Neuronal stem cell (in vitro differentiated cells): ENCODE measurements at regions not wholly inside any gene's neighbourhood (a gene's known extent, or its start where the extent isn't known, plus 50 kb on each side); places are given as distances from the start of the nearest gene placed in this dataset.

ENCODE experiments used
- DNase-seq: peaks from one replicate; pipeline ENCODE4 v3.0.0-alpha.2; 2013; ENCODE audit warnings: low spot score
- H2AFZ ChIP-seq: one replicate; pipeline ENCODE4 v1.6.1; 2013; ENCODE audit warnings: mild to moderate bottlenecking, low read length, inconsistent platforms
- H2AK5ac ChIP-seq: 2 replicates; pipeline ENCODE4 v1.6.1; 2013; ENCODE audit warnings: low read depth, mild to moderate bottlenecking, inconsistent platforms, low read length, moderate library complexity, mixed read lengths
- H2BK120ac ChIP-seq: 2 replicates; pipeline ENCODE4 v1.6.1; 2013; ENCODE audit warnings: low read depth, mild to moderate bottlenecking, inconsistent platforms, low read length, moderate library complexity, mixed read lengths
- H2BK12ac ChIP-seq: one replicate; pipeline ENCODE4 v1.6.1; 2013; ENCODE audit warnings: low read length, inconsistent platforms
- H2BK15ac ChIP-seq: 2 replicates; pipeline ENCODE4 v1.6.1; 2013; ENCODE audit warnings: mild to moderate bottlenecking, low read length, inconsistent platforms, mixed read lengths
- H2BK5ac ChIP-seq: one replicate; pipeline ENCODE4 v1.6.1; 2013; ENCODE audit warnings: inconsistent platforms, mild to moderate bottlenecking, low read length, moderate library complexity
- H3K14ac ChIP-seq: one replicate; pipeline ENCODE4 v1.6.1; 2013; ENCODE audit warnings: low read length, inconsistent platforms
- H3K18ac ChIP-seq: 2 replicates; pipeline ENCODE4 v1.6.1; 2013; ENCODE audit warnings: low read length, inconsistent platforms
- H3K23ac ChIP-seq: 2 replicates; pipeline ENCODE4 v1.6.1; 2013; ENCODE audit warnings: low read depth, mild to moderate bottlenecking, mixed read lengths, low read length, inconsistent platforms; ENCODE audit not compliant: poor library complexity
- H3K27ac ChIP-seq: replicated peaks from 3 replicates; pipeline ENCODE4 v1.5.1; 2013; ENCODE audit warnings: low read length, inconsistent platforms
- H3K27me3 ChIP-seq, 3 experiments: 2 replicates each; pipeline ENCODE4 v1.6.1; 2013; ENCODE audit warnings: low read length in 3 of 3, mild to moderate bottlenecking in 2 of 3, inconsistent platforms in 1 of 3, low read depth in 1 of 3, mixed read lengths in 1 of 3, moderate library complexity in 1 of 3; ENCODE audit not compliant: control insufficient read depth in 3 of 3, insufficient read depth in 3 of 3
- H3K36me3 ChIP-seq, 2 donors: replicated peaks in 1 of 2; 2 replicates each; pipeline ENCODE4 v1.6.1; 2013; ENCODE audit warnings: low read length in 2 of 2; ENCODE audit not compliant: control insufficient read depth in 2 of 2, insufficient read depth in 2 of 2
- H3K4ac ChIP-seq: 2 replicates; pipeline ENCODE4 v1.6.1; 2013; ENCODE audit warnings: inconsistent platforms, mild to moderate bottlenecking, low read length, moderate library complexity
- H3K4me1 ChIP-seq, 2 donors: 1 replicate in 1 of 2; 2 replicates in 1 of 2; pipeline ENCODE4 v1.6.1; 2013; ENCODE audit warnings: low read length in 2 of 2, low read depth in 1 of 2; ENCODE audit not compliant: control insufficient read depth in 2 of 2, insufficient read depth in 1 of 2
- H3K4me2 ChIP-seq: one replicate; pipeline ENCODE4 v1.6.1; 2013; ENCODE audit warnings: mild to moderate bottlenecking, low read length, inconsistent platforms; ENCODE audit not compliant: insufficient read depth, poor library complexity, severe bottlenecking
- H3K4me3 ChIP-seq, 2 donors: 2 replicates each; pipeline ENCODE4 v1.5.1; 2013; ENCODE audit warnings: low read length in 2 of 2, mild to moderate bottlenecking in 2 of 2, inconsistent platforms in 1 of 2, moderate library complexity in 1 of 2
- H3K79me1 ChIP-seq: one replicate; pipeline ENCODE4 v1.6.1; 2013; ENCODE audit warnings: low read depth, mild to moderate bottlenecking, inconsistent platforms, low read length, moderate library complexity
- H3K9ac ChIP-seq: one replicate; pipeline ENCODE4 v1.6.1; 2013; ENCODE audit warnings: mild to moderate bottlenecking, low read depth, low read length, inconsistent platforms; ENCODE audit not compliant: poor library complexity
- H3K9me3 ChIP-seq, 2 donors: replicated peaks in 1 of 2; 2 replicates each; pipeline versions ENCODE3 to v1.6.1; 2013; ENCODE audit warnings: low read length in 2 of 2, mild to moderate bottlenecking in 2 of 2, inconsistent platforms in 1 of 2, low read depth in 1 of 2, mixed read lengths in 1 of 2, moderate library complexity in 1 of 2; ENCODE audit not compliant: control insufficient read depth in 2 of 2, insufficient read depth in 1 of 2
- H4K8ac ChIP-seq: one replicate; pipeline ENCODE4 v1.6.1; 2013; ENCODE audit warnings: low read depth, mild to moderate bottlenecking, inconsistent platforms, low read length, moderate library complexity
- H4K91ac ChIP-seq: one replicate; pipeline ENCODE4 v1.6.1; 2013; ENCODE audit warnings: low read length, low read depth, mild to moderate bottlenecking, inconsistent platforms; ENCODE audit not compliant: poor library complexity
- WGBS, 2 donors: extraction: QIAGEN DNeasy Blood & Tissue Kit; methylation state at CpG; one replicate each; pipeline ENCODE4 v1.1.7; 2013; ENCODE audit warnings: missing lambda C conversion rate in 2 of 2, mixed read lengths in 1 of 2; ENCODE audit not compliant: insufficient read length in 2 of 2, insufficient replicate concordance in 1 of 2; ENCODE audit errors: extremely low coverage in 2 of 2; 5-methylcytosine and 5-hydroxymethylcytosine counted together

GRCh38 chr5:125034331-125034730, 287.9 kb upstream of the ZNF608 start:
- Histone ChIP-seq H3K4me3 (no peak overlapping the region), H4K8ac (no peak overlapping the region), H3K27me3 (no peaks in the 10 kb centered on the region), H4K91ac (no peak overlapping the region), H3K9me3 (peaks cover 0 to 6% of the 10 kb centered on the region in 2 donors), H3K4me2 (no peak overlapping the region), H2BK5ac (no peak overlapping the region), H2BK12ac (no peak overlapping the region), H3K27ac (no peak overlapping the region), H3K9ac (no peak overlapping the region), H2BK15ac (no peak overlapping the region), H2AFZ (no peak overlapping the region), H3K18ac (peak overlapping the region; percentile 60), H3K23ac (no peak overlapping the region), H3K36me3 (no peaks in the 10 kb centered on the region), H3K4me1 (no peaks in the 10 kb centered on the region), H3K14ac (no peak overlapping the region), H3K79me1 (no peaks in the 10 kb centered on the region), H2AK5ac (no peak overlapping the region), H2BK120ac (no peak overlapping the region), H3K4ac (no peak overlapping the region)
- DNase-seq: no peak
- no CpG with 5 or more reads among the region's 5 CpGs for WGBS, 2 donors

DNA sequence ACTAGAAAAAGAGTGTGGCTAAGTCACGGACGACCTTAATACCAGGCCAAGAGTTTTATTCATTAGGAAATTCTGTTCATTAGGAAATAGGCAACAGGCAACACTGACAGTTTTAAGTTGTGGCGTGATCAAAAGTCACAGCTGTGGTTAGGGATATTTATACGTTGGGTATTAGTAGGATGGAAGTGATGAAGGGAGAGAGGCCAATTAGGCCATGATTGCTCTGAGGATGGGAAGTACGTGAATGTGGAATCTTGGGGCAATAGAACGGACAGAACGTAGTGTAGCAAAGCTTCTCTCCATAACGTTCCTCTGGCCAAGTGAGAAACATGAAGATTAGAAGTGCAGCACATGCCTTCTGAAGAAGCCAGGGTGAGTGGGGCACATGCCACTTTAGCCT, 290.1 kb upstream of the ZNF608 start:
- Histone ChIP-seq H2BK5ac (no peak overlapping the region), H3K4me3 (no peak overlapping the region), H3K23ac (no peak overlapping the region), H3K36me3 (no peaks in the 10 kb centered on the region), H2BK12ac (no peak overlapping the region), H2AK5ac (no peak overlapping the region), H3K9ac (no peak overlapping the region), H2BK120ac (no peak overlapping the region), H3K14ac (no peak overlapping the region), H3K4me2 (no peak overlapping the region), H2AFZ (no peak overlapping the region), H3K9me3 (peaks cover 0 to 6% of the 10 kb centered on the region in 2 donors), H3K18ac (no peak overlapping the region), H4K8ac (no peak overlapping the region), H4K91ac (no peak overlapping the region), H3K27ac (no peak overlapping the region), H3K27me3 (no peaks in the 10 kb centered on the region), H3K79me1 (no peaks in the 10 kb centered on the region), H3K4me1 (peaks cover 0 to 1% of the 10 kb centered on the region in 2 donors), H3K4ac (no peak overlapping the region), H2BK15ac (no peak overlapping the region)
- DNase-seq: no peak
- no CpG with 5 or more reads among the region's 8 CpGs for WGBS, 2 donors

- no CpG with 5 or more reads among the region's 1 CpG for WGBS, 2 donors
Measured at GRCh38 chr5:125037020-125037419, 290.6 kb upstream of the ZNF608 start.

GRCh38 chr5:125037530-125037929, 291.1 kb upstream of the ZNF608 start:
- no CpG with 5 or more reads among the region's 7 CpGs for WGBS, 2 donors
- DNase-seq: no peak

More at GRCh38 chr5:125037020-125037419, 290.6 kb upstream of the ZNF608 start:
- Histone ChIP-seq H2AK5ac (no peak overlapping the region), H3K79me1 (no peaks in the 10 kb centered on the region), H3K18ac (no peak overlapping the region), H3K23ac (no peak overlapping the region), H3K4me2 (no peak overlapping the region), H4K8ac (no peak overlapping the region), H3K9me3 (peaks cover 0 to 6% of the 10 kb centered on the region in 2 donors), H2AFZ (no peak overlapping the region), H4K91ac (no peak overlapping the region), H3K4me1 (peaks cover 3 to 5% of the 10 kb centered on the region in 2 donors), H3K27ac (no peak overlapping the region), H2BK120ac (no peak overlapping the region), H3K4me3 (no peak overlapping the region), H3K4ac (no peak overlapping the region), H3K27me3 (no peaks in the 10 kb centered on the region), H2BK5ac (no peak overlapping the region), H3K14ac (no peak overlapping the region), H3K9ac (no peak overlapping the region), H3K36me3 (no peaks in the 10 kb centered on the region), H2BK15ac (no peak overlapping the region), H2BK12ac (no peak overlapping the region)
- DNase-seq: no peak

More at GRCh38 chr5:125037530-125037929, 291.1 kb upstream of the ZNF608 start:
- H2BK5ac ChIP-seq: no peak overlapping the region
- no peak overlapping the region for H4K8ac ChIP-seq
- H3K4me2 ChIP-seq: no peak overlapping the region
- H3K14ac ChIP-seq: no peak overlapping the region
- H2BK12ac ChIP-seq: no peak overlapping the region
- H3K79me1 ChIP-seq: no peaks in the 10 kb centered on the region
- H3K9ac ChIP-seq: no peak overlapping the region
- H2AFZ ChIP-seq: no peak overlapping the region
- H3K27me3 ChIP-seq: no peaks in the 10 kb centered on the region
- H2BK120ac ChIP-seq: no peak overlapping the region
- H3K27ac ChIP-seq: no peak overlapping the region
- no peak overlapping the region for H3K4me3 ChIP-seq
- H3K4me1 ChIP-seq: peaks cover 3 to 8% of the 10 kb centered on the region in 2 donors
- H2AK5ac ChIP-seq: no peak overlapping the region
- H3K9me3 ChIP-seq: peaks cover 0 to 6% of the 10 kb centered on the region in 2 donors
- no peak overlapping the region for H3K23ac ChIP-seq
- no peak overlapping the region for H2BK15ac ChIP-seq
- H3K18ac ChIP-seq: no peak overlapping the region
- H3K36me3 ChIP-seq: no peaks in the 10 kb centered on the region
- H3K4ac ChIP-seq: no peak overlapping the region
- H4K91ac ChIP-seq: no peak overlapping the region
